ENCODE measurements at regions not wholly inside any gene's neighbourhood (a gene's known extent, or its start where the extent isn't known, plus 50 kb on each side); places are given as distances from the start of the nearest gene placed in this dataset.

- TF ChIP-seq AFF4 (CRISPR knock-in tag; IDR thresholded peaks at IDR 0.05; ENCODE audit: borderline replicate concordance) (no peak), TCF7 (CRISPR knock-in tag; IDR thresholded peaks at IDR 0.05; ENCODE audit: low read depth) (no peak)
Measured at GRCh38 chr9:16319646-16320045, 550.8 kb downstream of the BNC2 start (continued).

GRCh38 chr9:16320338-16320902 is 550.0 kb downstream of the BNC2 start:
- ChIA-PET POLR2A (no interaction called here), CTCF (no interaction called here)
- Mint-ChIP-seq H3K9me3 (peaks cover 4% of the 10 kb centered on the region; the same call in 1 of the 2 replicates), H3K27ac (no peak overlapping the region), H3K27me3 (ENCODE audit: low read depth) (no peaks in the 10 kb centered on the region; the same call in 1 of the 2 replicates), H3K36me3 (no peaks in the 10 kb centered on the region), H3K4me1 (no peaks in the 10 kb centered on the region), H3K4me3 (no peak overlapping the region)
- TF ChIP-seq CREB1 (CRISPR knock-in tag; IDR thresholded peaks at IDR 0.05), result no peak
- no peak for TF ChIP-seq ZNF317 (CRISPR knock-in tag; IDR thresholded peaks at IDR 0.05; ENCODE audit: borderline replicate concordance, low read depth)
- no peak for TF ChIP-seq E2F5 (CRISPR knock-in tag; IDR thresholded peaks at IDR 0.05)
- TF ChIP-seq MYBL2 (CRISPR knock-in tag; IDR thresholded peaks at IDR 0.05), result no peak
- no peak for TF ChIP-seq NFE2L1 (CRISPR knock-in tag; IDR thresholded peaks at IDR 0.05)
- no peak for TF ChIP-seq CTCF (IDR thresholded peaks at IDR 0.05)
- no peak for TF ChIP-seq ZBTB21 (CRISPR knock-in tag; IDR thresholded peaks at IDR 0.05; ENCODE audit: borderline replicate concordance)
- DNase-seq (ENCODE audit: low spot score) (no peak), ATAC-seq (no peak)

- ChIA-PET POLR2A (no interaction called here), CTCF (no interaction called here)
- Mint-ChIP-seq H3K4me1 (no peaks in the 10 kb centered on the region), H3K36me3 (no peaks in the 10 kb centered on the region), H3K4me3 (no peak overlapping the region), H3K27me3 (ENCODE audit: low read depth) (no peaks in the 10 kb centered on the region; the same call in 1 of the 2 replicates), H3K27ac (no peak overlapping the region), H3K9me3 (peaks cover 4% of the 10 kb centered on the region; the same call in 1 of the 2 replicates)
- DNase-seq (ENCODE audit: low spot score) (no peak), ATAC-seq (no peak)
- no peak for TF ChIP-seq ZNF317 (CRISPR knock-in tag; IDR thresholded peaks at IDR 0.05; ENCODE audit: borderline replicate concordance, low read depth)
- TF ChIP-seq ZNF121 (CRISPR knock-in tag; IDR thresholded peaks at IDR 0.05), result no peak
- TF ChIP-seq ZNF416 (CRISPR knock-in tag; IDR thresholded peaks at IDR 0.05), result no peak
- TF ChIP-seq AR (CRISPR knock-in tag; IDR thresholded peaks at IDR 0.05), result no peak
- no peak for TF ChIP-seq ZNF396 (CRISPR knock-in tag; IDR thresholded peaks at IDR 0.05; ENCODE audit: borderline replicate concordance)
- TF ChIP-seq ZNF512 (CRISPR knock-in tag; IDR thresholded peaks at IDR 0.05; ENCODE audit: borderline replicate concordance), result no peak
- no peak for TF ChIP-seq ZSCAN18 (CRISPR knock-in tag; IDR thresholded peaks at IDR 0.05)
- TF ChIP-seq ZNF138 (CRISPR knock-in tag; conservative IDR thresholded peaks at IDR 0.05), result no peak
- TF ChIP-seq SMAD3 (CRISPR knock-in tag; IDR thresholded peaks at IDR 0.05; ENCODE audit: borderline replicate concordance), result no peak
- TF ChIP-seq CBFB (CRISPR knock-in tag; IDR thresholded peaks at IDR 0.05; ENCODE audit: low read depth), result no peak
- TF ChIP-seq ELF4 (CRISPR knock-in tag; IDR thresholded peaks at IDR 0.05; ENCODE audit: low read depth), result no peak
- no peak for TF ChIP-seq TCF7 (CRISPR knock-in tag; IDR thresholded peaks at IDR 0.05; ENCODE audit: low read depth)
- TF ChIP-seq NFYB (CRISPR knock-in tag; conservative IDR thresholded peaks at IDR 0.05; ENCODE audit: low read depth), result no peak
Measured at GRCh38 chr9:16321461-16322119, 548.9 kb downstream of the BNC2 start.
